CD14-positive monocyte (primary cell): ENCODE measurements at regions not wholly inside any gene's neighbourhood (a gene's known extent, or its start where the extent isn't known, plus 50 kb on each side); places are given as distances from the start of the nearest gene placed in this dataset.

Experiments
- DNase-seq, 3 donors: peaks; one replicate each; pipeline ENCODE4 v3.0.0-alpha.2; 2011 to 2022
- H2AFZ ChIP-seq: 2 replicates; pipeline ENCODE4 v1.6.0; 2012; ENCODE audit warnings: mild to moderate bottlenecking, low read depth, low read length, inconsistent platforms; ENCODE audit not compliant: insufficient read depth, poor library complexity, severe bottlenecking
- H3K27ac ChIP-seq, 2 donors: 1 replicate in 1 of 2; 2 replicates in 1 of 2; pipeline ENCODE4 v1.5.1; 2012 to 2013; ENCODE audit warnings: low read length in 2 of 2, control low read depth in 1 of 2, inconsistent platforms in 1 of 2, low read depth in 1 of 2, mild to moderate bottlenecking in 1 of 2
- H3K27me3 ChIP-seq, 2 donors: one replicate each; pipeline versions ENCODE4 v1.6.0 to v1.6.1; 2011 to 2013; ENCODE audit warnings: low read length in 2 of 2; ENCODE audit not compliant: control insufficient read depth in 2 of 2, insufficient read depth in 2 of 2
- H3K36me3 ChIP-seq, 2 donors: replicated peaks in 1 of 2; 1 replicate in 1 of 2; 2 replicates in 1 of 2; pipeline versions ENCODE4 v1.5.1 to v1.6.1; 2012 to 2013; ENCODE audit warnings: low read length in 2 of 2, control low read depth in 1 of 2, inconsistent platforms in 1 of 2, mild to moderate bottlenecking in 1 of 2; ENCODE audit not compliant: insufficient read depth in 2 of 2, control insufficient read depth in 1 of 2
- H3K4me1 ChIP-seq, 2 donors: 1 replicate in 1 of 2; 2 replicates in 1 of 2; pipeline versions ENCODE4 v1.5.1 to v1.6.1; 2012 to 2013; ENCODE audit warnings: low read length in 2 of 2, control low read depth in 1 of 2, inconsistent platforms in 1 of 2, mild to moderate bottlenecking in 1 of 2, moderate library complexity in 1 of 2; ENCODE audit not compliant: insufficient read depth in 2 of 2, control insufficient read depth in 1 of 2
- H3K4me2 ChIP-seq: replicated peaks from 2 replicates; pipeline ENCODE3; 2012; ENCODE audit warnings: low read length, moderate library complexity, mild to moderate bottlenecking; ENCODE audit not compliant: poor library complexity, severe bottlenecking; ENCODE audit errors: extremely low read depth
- H3K4me3 ChIP-seq, 3 experiments: fragments of 200-600 bp in 1 of 3; sonication (generic) in 1 of 3; replicated peaks in 1 of 3; 1 replicate in 2 of 3; 2 replicates in 1 of 3; pipeline ENCODE4 v1.5.1; 2011 to 2013; ENCODE audit warnings: low read length in 3 of 3, mild to moderate bottlenecking in 3 of 3, control low read depth in 2 of 3, low read depth in 2 of 3, inconsistent platforms in 1 of 3, moderate library complexity in 1 of 3
- H3K79me2 ChIP-seq: 2 replicates; pipeline ENCODE4 v1.6.0; 2012; ENCODE audit warnings: mild to moderate bottlenecking, control low read depth, inconsistent platforms, low read length, moderate library complexity; ENCODE audit not compliant: insufficient read depth
- H3K9ac ChIP-seq: 2 replicates; pipeline ENCODE4 v1.6.0; 2017; ENCODE audit warnings: low read length, mild to moderate bottlenecking; ENCODE audit not compliant: insufficient read depth, poor library complexity, severe bottlenecking
- H3K9me3 ChIP-seq, 2 donors: replicated peaks in 1 of 2; 1 replicate in 1 of 2; 2 replicates in 1 of 2; pipeline versions ENCODE4 v1.5.1 to v1.6.1; 2012 to 2013; ENCODE audit warnings: low read length in 2 of 2, control low read depth in 1 of 2; ENCODE audit not compliant: control insufficient read depth in 1 of 2, insufficient read depth in 1 of 2
- H4K20me1 ChIP-seq: 2 replicates; pipeline ENCODE4 v1.6.0; 2012; ENCODE audit warnings: mild to moderate bottlenecking, low read length, control low read depth, moderate library complexity; ENCODE audit not compliant: insufficient read depth
- H3K27ac Mint-ChIP-seq, 7 donors: one replicate each; pipeline ENCODE4 v1.8.0; 2020; ENCODE audit warnings: mild to moderate bottlenecking in 7 of 7, mixed read lengths in 7 of 7, moderate library complexity in 6 of 7, inconsistent platforms in 2 of 7
- H3K27me3 Mint-ChIP-seq, 3 donors: one replicate each; pipeline ENCODE4 v1.8.0; 2021 to 2022; ENCODE audit warnings: low read depth in 3 of 3, mild to moderate bottlenecking in 3 of 3, mixed read lengths in 3 of 3, moderate library complexity in 3 of 3, inconsistent platforms in 1 of 3
- H3K36me3 Mint-ChIP-seq, 2 donors: one replicate each; pipeline ENCODE4 v1.8.0; 2020; ENCODE audit warnings: mixed read lengths in 2 of 2, inconsistent platforms in 1 of 2, mild to moderate bottlenecking in 1 of 2
- H3K4me1 Mint-ChIP-seq: one replicate; pipeline ENCODE4 v1.8.0; 2020; ENCODE audit warnings: mild to moderate bottlenecking, mixed read lengths
- H3K4me3 Mint-ChIP-seq, 2 donors: one replicate each; pipeline ENCODE4 v1.8.0; 2020; ENCODE audit warnings: mild to moderate bottlenecking in 2 of 2, mixed read lengths in 2 of 2, moderate library complexity in 1 of 2
- H3K9me3 Mint-ChIP-seq, 7 donors: one replicate each; pipeline ENCODE4 v1.8.0; 2020 to 2022; ENCODE audit warnings: mixed read lengths in 7 of 7, mild to moderate bottlenecking in 6 of 7, moderate library complexity in 6 of 7, inconsistent platforms in 2 of 7
- WGBS: methylation state at CpG from one replicate; pipeline ENCODE4 v1.1.5; 2013; ENCODE audit warnings: missing lambda C conversion rate; ENCODE audit not compliant: insufficient coverage; 5-methylcytosine and 5-hydroxymethylcytosine counted together
- intact Hi-C, 2 donors: fragments of 100-400 bp; cut with micrococcal nuclease; formaldehyde crosslinking; loops; one replicate each; pipeline versions ENCODE4 v1.15.0 to v1.15.1; 2023
- TF ChIP-seq, protein P1 (sequence below): fragments of 200-600 bp; IDR thresholded peaks from one replicate; pipeline ENCODE4 v1.8.0; 2022; ENCODE audit warnings: antibody characterized with exemption, mild to moderate bottlenecking

DNA sequence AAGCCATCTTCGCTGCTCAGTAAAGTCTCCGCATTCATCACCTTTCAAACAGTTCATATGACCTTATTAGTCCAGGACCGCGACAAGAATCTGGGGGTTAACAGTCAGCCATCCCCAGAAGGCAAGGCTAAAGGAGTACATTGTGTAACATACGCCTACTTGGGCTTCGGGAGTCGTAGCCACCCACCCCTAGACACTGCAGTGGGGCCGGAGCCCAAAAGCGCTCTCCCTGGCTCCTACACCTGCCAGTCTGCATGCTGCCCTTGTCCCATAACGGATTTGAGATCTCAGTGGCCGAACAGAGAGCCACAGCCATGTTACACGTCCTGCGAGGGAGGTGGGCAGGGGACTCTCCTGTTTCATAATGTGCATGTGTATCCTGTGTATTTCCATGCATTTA, 1405.5 kb downstream of the GRIK2 start:
- H3K4me1 ChIP-seq, result no peaks in the 10 kb centered on the region
- H4K20me1 ChIP-seq, result no peaks in the 10 kb centered on the region
- Mint-ChIP-seq H3K4me1 (no peaks in the 10 kb centered on the region), H3K9me3 (peaks cover 0 to 5% (median 0%) of the 10 kb centered on the region in 7 donors), H3K27ac (no peak overlapping the region), H3K27me3 (peaks cover 0 to 4% (median 3%) of the 10 kb centered on the region in 3 donors), H3K4me3 (no peak overlapping the region), H3K36me3 (no peaks in the 10 kb centered on the region)
- H3K79me2 ChIP-seq, result no peaks in the 10 kb centered on the region
- DNase-seq, result no peak
- H3K27ac ChIP-seq, result no peak overlapping the region
- H3K4me2 ChIP-seq, result no peak overlapping the region
- no peaks in the 10 kb centered on the region for H3K36me3 ChIP-seq
- intact Hi-C loops, result no loop called here
- H3K9ac ChIP-seq, result no peak overlapping the region
- 85% methylated on average over 12 of the region's 13 CpGs for WGBS
- H3K4me3 ChIP-seq, result no peak overlapping the region
- TF ChIP-seq, protein P1, sequence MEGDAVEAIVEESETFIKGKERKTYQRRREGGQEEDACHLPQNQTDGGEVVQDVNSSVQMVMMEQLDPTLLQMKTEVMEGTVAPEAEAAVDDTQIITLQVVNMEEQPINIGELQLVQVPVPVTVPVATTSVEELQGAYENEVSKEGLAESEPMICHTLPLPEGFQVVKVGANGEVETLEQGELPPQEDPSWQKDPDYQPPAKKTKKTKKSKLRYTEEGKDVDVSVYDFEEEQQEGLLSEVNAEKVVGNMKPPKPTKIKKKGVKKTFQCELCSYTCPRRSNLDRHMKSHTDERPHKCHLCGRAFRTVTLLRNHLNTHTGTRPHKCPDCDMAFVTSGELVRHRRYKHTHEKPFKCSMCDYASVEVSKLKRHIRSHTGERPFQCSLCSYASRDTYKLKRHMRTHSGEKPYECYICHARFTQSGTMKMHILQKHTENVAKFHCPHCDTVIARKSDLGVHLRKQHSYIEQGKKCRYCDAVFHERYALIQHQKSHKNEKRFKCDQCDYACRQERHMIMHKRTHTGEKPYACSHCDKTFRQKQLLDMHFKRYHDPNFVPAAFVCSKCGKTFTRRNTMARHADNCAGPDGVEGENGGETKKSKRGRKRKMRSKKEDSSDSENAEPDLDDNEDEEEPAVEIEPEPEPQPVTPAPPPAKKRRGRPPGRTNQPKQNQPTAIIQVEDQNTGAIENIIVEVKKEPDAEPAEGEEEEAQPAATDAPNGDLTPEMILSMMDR, result no peak
- no peak overlapping the region for H2AFZ ChIP-seq
- no peaks in the 10 kb centered on the region for H3K27me3 ChIP-seq
- peaks cover 0 to 3% of the 10 kb centered on the region in 2 donors for H3K9me3 ChIP-seq

DNA sequence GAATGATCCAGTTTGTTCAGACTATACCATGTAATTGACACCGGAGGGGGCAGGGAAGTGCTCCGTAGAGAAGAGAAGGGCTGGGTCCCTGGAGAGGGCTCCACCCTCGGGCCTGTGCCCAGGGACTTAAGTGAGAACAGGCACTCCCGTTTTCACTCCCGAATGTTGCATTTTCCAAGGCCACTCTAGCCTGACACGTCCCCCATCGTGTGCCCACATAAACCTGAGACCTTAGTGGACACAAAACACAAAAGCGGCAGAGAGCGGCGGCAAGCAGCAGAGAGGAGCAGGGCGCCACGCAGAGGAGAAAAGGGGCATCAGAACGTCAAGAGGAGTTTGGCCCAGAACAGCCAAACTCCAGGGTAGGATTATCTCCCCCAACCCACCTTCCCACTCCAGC, 1405.1 kb downstream of the GRIK2 start:
- no peak for DNase-seq
- no peaks in the 10 kb centered on the region for H3K27me3 ChIP-seq
- H3K27ac ChIP-seq, result no peak overlapping the region
- H4K20me1 ChIP-seq, result no peaks in the 10 kb centered on the region
- H2AFZ ChIP-seq, result no peak overlapping the region
- H3K4me3 Mint-ChIP-seq, result no peak overlapping the region
- TF ChIP-seq, protein P1, result no peak
- H3K9me3 Mint-ChIP-seq, result peaks cover 0 to 3% (median 0%) of the 10 kb centered on the region in 7 donors
- no peak overlapping the region for H3K27ac Mint-ChIP-seq
- H3K9ac ChIP-seq, result no peak overlapping the region
- H3K27me3 Mint-ChIP-seq, result peaks cover 0 to 4% (median 3%) of the 10 kb centered on the region in 3 donors
- H3K36me3 ChIP-seq, result no peaks in the 10 kb centered on the region
- H3K4me3 ChIP-seq, result no peak overlapping the region
- 13% methylated on average over 13 of the region's 13 CpGs for WGBS
- H3K79me2 ChIP-seq, result no peaks in the 10 kb centered on the region
- no peaks in the 10 kb centered on the region for H3K36me3 Mint-ChIP-seq
- no peak overlapping the region for H3K4me2 ChIP-seq
- no peaks in the 10 kb centered on the region for H3K4me1 ChIP-seq
- H3K9me3 ChIP-seq, result peaks cover 0 to 3% of the 10 kb centered on the region in 2 donors
- H3K4me1 Mint-ChIP-seq, result no peaks in the 10 kb centered on the region
- intact Hi-C loops, result no loop called here
